GM23338 (cell line): ENCODE measurements at regions not wholly inside any gene's neighbourhood (a gene's known extent, or its start where the extent isn't known, plus 50 kb on each side); places are given as distances from the start of the nearest gene placed in this dataset.

ENCODE experiments used
- CREB1 ChIP-seq: fragments of 250-450 bp; sonication (Bioruptor Pico); IDR thresholded peaks from 2 replicates; pipeline ENCODE4 v1.5.0; 2020; ENCODE audit warnings: low read depth, mild to moderate bottlenecking, moderate library complexity
- EZH2 ChIP-seq: fragments of 200-600 bp; sonication (generic); IDR thresholded peaks from one replicate; pipeline ENCODE4 v1.8.0; 2017; ENCODE audit warnings: antibody characterized with exemption, mild to moderate bottlenecking, low read depth; ENCODE audit not compliant: unreplicated experiment
- EZH2phosphoT487 ChIP-seq: fragments of 200-600 bp; sonication (generic); IDR thresholded peaks from one replicate; pipeline ENCODE4 v1.8.1; 2018; ENCODE audit warnings: antibody characterized with exemption; ENCODE audit not compliant: unreplicated experiment
- JUNB ChIP-seq: IDR thresholded peaks from one replicate; pipeline ENCODE4 v1.6.1; 2016; ENCODE audit warnings: antibody characterized with exemption; ENCODE audit not compliant: unreplicated experiment
- NANOG ChIP-seq: IDR thresholded peaks from 2 replicates; pipeline ENCODE4 v1.6.1; 2016; ENCODE audit warnings: antibody characterized with exemption, borderline replicate concordance
- POLR2AphosphoS5 ChIP-seq: IDR thresholded peaks from 2 replicates; pipeline ENCODE4 v1.6.1; 2016; ENCODE audit warnings: antibody characterized with exemption, low read depth
- REST ChIP-seq: IDR thresholded peaks from one replicate; pipeline ENCODE4 v1.6.1; 2018; ENCODE audit warnings: antibody characterized with exemption; ENCODE audit not compliant: unreplicated experiment
- STAT1 ChIP-seq: IDR thresholded peaks from one replicate; pipeline ENCODE4 v1.6.1; 2016; ENCODE audit warnings: antibody characterized with exemption; ENCODE audit not compliant: unreplicated experiment
- ZNF114 ChIP-seq: fragments of 250-450 bp; sonication (Bioruptor Pico); IDR thresholded peaks from 2 replicates; pipeline ENCODE4 v1.5.0; 2020; ENCODE audit warnings: mild to moderate bottlenecking, moderate library complexity
- ZNF331 ChIP-seq: fragments of 250-450 bp; sonication (Bioruptor Pico); IDR thresholded peaks from 2 replicates; pipeline ENCODE4 v1.5.0; 2020; ENCODE audit warnings: low read depth, mild to moderate bottlenecking, moderate library complexity
- TF ChIP-seq, protein P1 (sequence below), 2 experiments: fragments of 200-600 bp in 1 of 2; sonication (generic) in 1 of 2; conservative IDR thresholded peaks; 2 replicates each; pipeline versions ENCODE4 v1.5.1 to v1.6.1; 2016 to 2017; ENCODE audit warnings: antibody characterized with exemption in 2 of 2, low read depth in 2 of 2, mild to moderate bottlenecking in 2 of 2, moderate library complexity in 1 of 2
- TF ChIP-seq, protein P2 (sequence below): IDR thresholded peaks from 2 replicates; pipeline ENCODE4 v1.6.1; 2016; ENCODE audit warnings: antibody characterized with exemption
- TF ChIP-seq, protein P3 (sequence below): fragments of 250-450 bp; sonication (Bioruptor Pico); IDR thresholded peaks from 2 replicates; pipeline ENCODE4 v1.5.0; 2020; ENCODE audit warnings: mild to moderate bottlenecking, moderate library complexity

GRCh38 chr1:91173346-91173890, 151.6 kb upstream of the ZNF644 start:
- TF ChIP-seq, protein P1, sequence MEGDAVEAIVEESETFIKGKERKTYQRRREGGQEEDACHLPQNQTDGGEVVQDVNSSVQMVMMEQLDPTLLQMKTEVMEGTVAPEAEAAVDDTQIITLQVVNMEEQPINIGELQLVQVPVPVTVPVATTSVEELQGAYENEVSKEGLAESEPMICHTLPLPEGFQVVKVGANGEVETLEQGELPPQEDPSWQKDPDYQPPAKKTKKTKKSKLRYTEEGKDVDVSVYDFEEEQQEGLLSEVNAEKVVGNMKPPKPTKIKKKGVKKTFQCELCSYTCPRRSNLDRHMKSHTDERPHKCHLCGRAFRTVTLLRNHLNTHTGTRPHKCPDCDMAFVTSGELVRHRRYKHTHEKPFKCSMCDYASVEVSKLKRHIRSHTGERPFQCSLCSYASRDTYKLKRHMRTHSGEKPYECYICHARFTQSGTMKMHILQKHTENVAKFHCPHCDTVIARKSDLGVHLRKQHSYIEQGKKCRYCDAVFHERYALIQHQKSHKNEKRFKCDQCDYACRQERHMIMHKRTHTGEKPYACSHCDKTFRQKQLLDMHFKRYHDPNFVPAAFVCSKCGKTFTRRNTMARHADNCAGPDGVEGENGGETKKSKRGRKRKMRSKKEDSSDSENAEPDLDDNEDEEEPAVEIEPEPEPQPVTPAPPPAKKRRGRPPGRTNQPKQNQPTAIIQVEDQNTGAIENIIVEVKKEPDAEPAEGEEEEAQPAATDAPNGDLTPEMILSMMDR (conservative IDR thresholded peaks at IDR 0.05; ENCODE audit: low read depth in 2 of 2) = no peak
- TF ChIP-seq POLR2AphosphoS5 (no peak), REST (no peak), EZH2 (no peak), CREB1 (no peak), ZNF114 (CRISPR knock-in tag) (no peak), EZH2phosphoT487 (no peak), NANOG (no peak), JUNB (no peak), STAT1 (no peak), ZNF331 (CRISPR knock-in tag) (no peak)
- TF ChIP-seq, protein P2, sequence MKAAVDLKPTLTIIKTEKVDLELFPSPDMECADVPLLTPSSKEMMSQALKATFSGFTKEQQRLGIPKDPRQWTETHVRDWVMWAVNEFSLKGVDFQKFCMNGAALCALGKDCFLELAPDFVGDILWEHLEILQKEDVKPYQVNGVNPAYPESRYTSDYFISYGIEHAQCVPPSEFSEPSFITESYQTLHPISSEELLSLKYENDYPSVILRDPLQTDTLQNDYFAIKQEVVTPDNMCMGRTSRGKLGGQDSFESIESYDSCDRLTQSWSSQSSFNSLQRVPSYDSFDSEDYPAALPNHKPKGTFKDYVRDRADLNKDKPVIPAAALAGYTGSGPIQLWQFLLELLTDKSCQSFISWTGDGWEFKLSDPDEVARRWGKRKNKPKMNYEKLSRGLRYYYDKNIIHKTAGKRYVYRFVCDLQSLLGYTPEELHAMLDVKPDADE = no peak
- TF ChIP-seq, protein P3, sequence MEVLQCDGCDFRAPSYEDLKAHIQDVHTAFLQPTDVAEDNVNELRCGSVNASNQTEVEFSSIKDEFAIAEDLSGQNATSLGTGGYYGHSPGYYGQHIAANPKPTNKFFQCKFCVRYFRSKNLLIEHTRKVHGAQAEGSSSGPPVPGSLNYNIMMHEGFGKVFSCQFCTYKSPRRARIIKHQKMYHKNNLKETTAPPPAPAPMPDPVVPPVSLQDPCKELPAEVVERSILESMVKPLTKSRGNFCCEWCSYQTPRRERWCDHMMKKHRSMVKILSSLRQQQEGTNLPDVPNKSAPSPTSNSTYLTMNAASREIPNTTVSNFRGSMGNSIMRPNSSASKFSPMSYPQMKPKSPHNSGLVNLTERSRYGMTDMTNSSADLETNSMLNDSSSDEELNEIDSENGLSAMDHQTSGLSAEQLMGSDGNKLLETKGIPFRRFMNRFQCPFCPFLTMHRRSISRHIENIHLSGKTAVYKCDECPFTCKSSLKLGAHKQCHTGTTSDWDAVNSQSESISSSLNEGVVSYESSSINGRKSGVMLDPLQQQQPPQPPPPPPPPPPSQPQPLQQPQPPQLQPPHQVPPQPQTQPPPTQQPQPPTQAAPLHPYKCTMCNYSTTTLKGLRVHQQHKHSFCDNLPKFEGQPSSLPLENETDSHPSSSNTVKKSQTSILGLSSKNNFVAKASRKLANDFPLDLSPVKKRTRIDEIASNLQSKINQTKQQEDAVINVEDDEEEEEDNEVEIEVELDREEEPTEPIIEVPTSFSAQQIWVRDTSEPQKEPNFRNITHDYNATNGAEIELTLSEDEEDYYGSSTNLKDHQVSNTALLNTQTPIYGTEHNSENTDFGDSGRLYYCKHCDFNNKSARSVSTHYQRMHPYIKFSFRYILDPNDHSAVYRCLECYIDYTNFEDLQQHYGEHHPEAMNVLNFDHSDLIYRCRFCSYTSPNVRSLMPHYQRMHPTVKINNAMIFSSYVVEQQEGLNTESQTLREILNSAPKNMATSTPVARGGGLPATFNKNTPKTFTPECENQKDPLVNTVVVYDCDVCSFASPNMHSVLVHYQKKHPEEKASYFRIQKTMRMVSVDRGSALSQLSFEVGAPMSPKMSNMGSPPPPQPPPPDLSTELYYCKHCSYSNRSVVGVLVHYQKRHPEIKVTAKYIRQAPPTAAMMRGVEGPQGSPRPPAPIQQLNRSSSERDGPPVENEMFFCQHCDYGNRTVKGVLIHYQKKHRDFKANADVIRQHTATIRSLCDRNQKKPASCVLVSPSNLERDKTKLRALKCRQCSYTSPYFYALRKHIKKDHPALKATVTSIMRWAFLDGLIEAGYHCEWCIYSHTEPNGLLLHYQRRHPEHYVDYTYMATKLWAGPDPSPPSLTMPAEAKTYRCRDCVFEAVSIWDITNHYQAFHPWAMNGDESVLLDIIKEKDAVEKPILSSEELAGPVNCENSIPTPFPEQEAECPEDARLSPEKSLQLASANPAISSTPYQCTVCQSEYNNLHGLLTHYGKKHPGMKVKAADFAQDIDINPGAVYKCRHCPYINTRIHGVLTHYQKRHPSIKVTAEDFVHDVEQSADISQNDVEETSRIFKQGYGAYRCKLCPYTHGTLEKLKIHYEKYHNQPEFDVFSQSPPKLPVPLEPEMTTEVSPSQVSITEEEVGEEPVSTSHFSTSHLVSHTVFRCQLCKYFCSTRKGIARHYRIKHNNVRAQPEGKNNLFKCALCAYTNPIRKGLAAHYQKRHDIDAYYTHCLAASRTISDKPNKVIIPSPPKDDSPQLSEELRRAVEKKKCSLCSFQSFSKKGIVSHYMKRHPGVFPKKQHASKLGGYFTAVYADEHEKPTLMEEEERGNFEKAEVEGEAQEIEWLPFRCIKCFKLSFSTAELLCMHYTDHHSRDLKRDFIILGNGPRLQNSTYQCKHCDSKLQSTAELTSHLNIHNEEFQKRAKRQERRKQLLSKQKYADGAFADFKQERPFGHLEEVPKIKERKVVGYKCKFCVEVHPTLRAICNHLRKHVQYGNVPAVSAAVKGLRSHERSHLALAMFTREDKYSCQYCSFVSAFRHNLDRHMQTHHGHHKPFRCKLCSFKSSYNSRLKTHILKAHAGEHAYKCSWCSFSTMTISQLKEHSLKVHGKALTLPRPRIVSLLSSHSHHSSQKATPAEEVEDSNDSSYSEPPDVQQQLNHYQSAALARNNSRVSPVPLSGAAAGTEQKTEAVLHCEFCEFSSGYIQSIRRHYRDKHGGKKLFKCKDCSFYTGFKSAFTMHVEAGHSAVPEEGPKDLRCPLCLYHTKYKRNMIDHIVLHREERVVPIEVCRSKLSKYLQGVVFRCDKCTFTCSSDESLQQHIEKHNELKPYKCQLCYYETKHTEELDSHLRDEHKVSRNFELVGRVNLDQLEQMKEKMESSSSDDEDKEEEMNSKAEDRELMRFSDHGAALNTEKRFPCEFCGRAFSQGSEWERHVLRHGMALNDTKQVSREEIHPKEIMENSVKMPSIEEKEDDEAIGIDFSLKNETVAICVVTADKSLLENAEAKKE (CRISPR knock-in tag) = no peak
